ENCODE measurements at regions not wholly inside any gene's neighbourhood (a gene's known extent, or its start where the extent isn't known, plus 50 kb on each side); places are given as distances from the start of the nearest gene placed in this dataset.

DNA sequence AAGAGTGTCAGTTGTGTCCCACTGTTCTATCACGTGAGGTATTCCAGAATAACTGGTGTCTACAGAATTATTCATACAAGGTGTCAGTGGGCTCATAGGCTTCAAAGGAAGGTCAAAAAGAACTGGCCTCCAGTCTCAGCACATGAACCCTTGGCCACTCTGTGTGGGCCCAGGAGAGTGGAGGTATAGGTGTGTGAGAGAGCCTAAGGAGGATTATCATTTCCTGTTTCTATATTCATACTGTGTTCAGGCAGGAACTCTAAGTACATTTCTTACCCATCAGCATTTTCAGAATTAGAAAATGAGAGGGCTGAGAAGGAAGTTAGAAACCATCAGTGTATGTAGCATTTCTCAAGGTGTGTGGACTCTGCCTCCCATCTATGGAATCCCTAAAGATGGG is 87.0 kb downstream of the BTG1 start:
- TF ChIP-seq CTCF (IDR thresholded peaks at IDR 0.05; ENCODE audit: insufficient read depth, low read depth, low read length) = no peak
- no peak for TF ChIP-seq EZH2 (IDR thresholded peaks at IDR 0.05; ENCODE audit: insufficient read depth, low read length)
